H9 (cell line): ENCODE measurements at regions not wholly inside any gene's neighbourhood (a gene's known extent, or its start where the extent isn't known, plus 50 kb on each side); places are given as distances from the start of the nearest gene placed in this dataset.

ENCODE experiments used
- DNase-seq: peaks from one replicate; pipeline ENCODE4 v3.0.0-alpha.2; 2017
- H2AFZ ChIP-seq: one replicate; pipeline ENCODE4 v1.6.1; 2013; ENCODE audit warnings: mild to moderate bottlenecking, low read length, control low read depth, moderate library complexity
- H2AK5ac ChIP-seq: 2 replicates; pipeline ENCODE4 v1.6.1; 2013; ENCODE audit warnings: low read length, control low read depth, mixed read lengths; ENCODE audit not compliant: insufficient read length
- H2BK120ac ChIP-seq: one replicate; pipeline ENCODE4 v1.6.1; 2013; ENCODE audit warnings: low read depth, mild to moderate bottlenecking, low read length, control low read depth, inconsistent platforms; ENCODE audit not compliant: poor library complexity, severe bottlenecking
- H2BK12ac ChIP-seq: 2 replicates; pipeline ENCODE4 v1.6.1; 2013; ENCODE audit warnings: low read length, control low read depth, mixed read lengths, low read depth; ENCODE audit not compliant: insufficient read length
- H2BK15ac ChIP-seq: 2 replicates; pipeline ENCODE4 v1.6.1; 2013; ENCODE audit warnings: low read depth, low read length, control low read depth
- H2BK20ac ChIP-seq: one replicate; pipeline ENCODE4 v1.6.1; 2013; ENCODE audit warnings: low read depth, mild to moderate bottlenecking, low read length, control low read depth, inconsistent platforms; ENCODE audit not compliant: poor library complexity, severe bottlenecking
- H2BK5ac ChIP-seq: 2 replicates; pipeline ENCODE4 v1.6.1; 2013; ENCODE audit warnings: low read length, control low read depth, mixed read lengths; ENCODE audit not compliant: insufficient read length
- H3K14ac ChIP-seq: 2 replicates; pipeline ENCODE4 v1.6.1; 2013; ENCODE audit warnings: low read length, control low read depth; ENCODE audit not compliant: insufficient read depth
- H3K18ac ChIP-seq: 2 replicates; pipeline ENCODE4 v1.6.1; 2013; ENCODE audit warnings: low read depth, mild to moderate bottlenecking, mixed read lengths, low read length, control low read depth; ENCODE audit not compliant: insufficient read length
- H3K23ac ChIP-seq: 2 replicates; pipeline ENCODE4 v1.6.1; 2013; ENCODE audit warnings: low read length, control low read depth, mixed read lengths, low read depth; ENCODE audit not compliant: insufficient read length
- H3K23me2 ChIP-seq: 2 replicates; pipeline ENCODE4 v1.6.1; 2013; ENCODE audit warnings: low read depth, mild to moderate bottlenecking, mixed read lengths, low read length, control low read depth; ENCODE audit not compliant: insufficient read length, poor library complexity, severe bottlenecking
- H3K27ac ChIP-seq: 2 replicates; pipeline ENCODE4 v1.5.1; 2013; ENCODE audit warnings: low read length, control low read depth, mixed read lengths, low read depth; ENCODE audit not compliant: insufficient read length
- H3K27me3 ChIP-seq: 2 replicates; pipeline ENCODE4 v1.6.1; 2013; ENCODE audit warnings: low read length, control low read depth, inconsistent platforms; ENCODE audit not compliant: insufficient read depth
- H3K4ac ChIP-seq: 2 replicates; pipeline ENCODE4 v1.6.1; 2013; ENCODE audit warnings: low read depth, mild to moderate bottlenecking, control low read depth, inconsistent platforms, low read length, moderate library complexity
- H3K4me1 ChIP-seq: 2 replicates; pipeline ENCODE4 v1.6.1; 2013; ENCODE audit warnings: low read length, control low read depth, inconsistent platforms; ENCODE audit not compliant: insufficient read depth
- H3K4me2 ChIP-seq: 2 replicates; pipeline ENCODE4 v1.6.1; 2013; ENCODE audit warnings: low read length, control low read depth, mixed read lengths; ENCODE audit not compliant: insufficient read length, insufficient read depth
- H3K56ac ChIP-seq: 2 replicates; pipeline ENCODE4 v1.6.1; 2013; ENCODE audit warnings: low read depth, mild to moderate bottlenecking, mixed read lengths, low read length, control low read depth; ENCODE audit not compliant: insufficient read length
- H3K79me1 ChIP-seq: 2 replicates; pipeline ENCODE4 v1.6.1; 2013; ENCODE audit warnings: low read depth, mild to moderate bottlenecking, moderate library complexity, low read length, control low read depth, inconsistent platforms; ENCODE audit not compliant: insufficient read depth, poor library complexity, severe bottlenecking
- H3K79me2 ChIP-seq: 2 replicates; pipeline ENCODE4 v1.6.1; 2013; ENCODE audit warnings: low read length, control low read depth, inconsistent platforms; ENCODE audit not compliant: insufficient read depth
- H3K9ac ChIP-seq: 2 replicates; pipeline ENCODE4 v1.6.1; 2013; ENCODE audit warnings: low read length, control low read depth, mixed read lengths; ENCODE audit not compliant: insufficient read length; ENCODE audit errors: extremely low read depth
- H3K9me3 ChIP-seq: one replicate; pipeline ENCODE4 v1.6.1; 2013; ENCODE audit warnings: low read depth, low read length, inconsistent platforms; ENCODE audit not compliant: control insufficient read depth
- H3T11ph ChIP-seq: one replicate; pipeline ENCODE4 v1.6.1; 2013; ENCODE audit warnings: mild to moderate bottlenecking, low read length, control low read depth, inconsistent platforms
- H4K20me1 ChIP-seq: one replicate; pipeline ENCODE4 v1.6.1; 2013; ENCODE audit not compliant: control insufficient read depth, insufficient read length, insufficient read depth
- H4K5ac ChIP-seq: 2 replicates; pipeline ENCODE4 v1.6.1; 2013; ENCODE audit warnings: low read depth, mild to moderate bottlenecking, mixed read lengths, low read length, control low read depth; ENCODE audit not compliant: insufficient read length
- H4K8ac ChIP-seq: replicated peaks from 2 replicates; pipeline ENCODE4 v1.6.1; 2013; ENCODE audit warnings: low read length, control low read depth, mixed read lengths, low read depth; ENCODE audit not compliant: insufficient read length
- H4K91ac ChIP-seq: 2 replicates; pipeline ENCODE4 v1.6.1; 2013; ENCODE audit warnings: low read depth, mild to moderate bottlenecking, moderate library complexity, mixed read lengths, low read length, control low read depth; ENCODE audit not compliant: insufficient read length
- H3K27ac Mint-ChIP-seq, 3 experiments: 2 replicates in 2 of 3; 3 replicates in 1 of 3; pipeline ENCODE4 v1.8.0; 2020 to 2021; ENCODE audit warnings: mixed read lengths in 3 of 3, mild to moderate bottlenecking in 1 of 3, moderate library complexity in 1 of 3
- H3K27me3 Mint-ChIP-seq: 2 replicates; pipeline ENCODE4 v1.8.0; 2021; ENCODE audit warnings: low read depth, mild to moderate bottlenecking, moderate library complexity, mixed read lengths
- H3K36me3 Mint-ChIP-seq, 3 experiments: 2 replicates in 2 of 3; 3 replicates in 1 of 3; pipeline ENCODE4 v1.8.0; 2020 to 2021; ENCODE audit warnings: low read depth in 3 of 3, mixed read lengths in 3 of 3; ENCODE audit not compliant: insufficient read depth in 1 of 3
- H3K4me1 Mint-ChIP-seq, 2 experiments: 2 replicates each; pipeline ENCODE4 v1.8.0; 2020; ENCODE audit warnings: mixed read lengths in 2 of 2
- H3K4me3 Mint-ChIP-seq, 2 experiments: 2 replicates in 1 of 2; 3 replicates in 1 of 2; pipeline ENCODE4 v1.8.0; 2020 to 2021; ENCODE audit warnings: mild to moderate bottlenecking in 2 of 2, mixed read lengths in 2 of 2, moderate library complexity in 1 of 2
- H3K9me3 Mint-ChIP-seq, 2 experiments: 2 replicates in 1 of 2; 3 replicates in 1 of 2; pipeline ENCODE4 v1.8.0; 2020; ENCODE audit warnings: mild to moderate bottlenecking in 2 of 2, mixed read lengths in 2 of 2, moderate library complexity in 1 of 2
- WGBS: extraction: QIAGEN DNeasy Blood & Tissue Kit; methylation state at CpG from one replicate; pipeline ENCODE4 v1.1.7; 2013; ENCODE audit warnings: missing lambda C conversion rate, low lambda C conversion rate, mixed read lengths; ENCODE audit not compliant: insufficient read length; ENCODE audit errors: extremely low coverage; 5-methylcytosine and 5-hydroxymethylcytosine counted together
- TF ChIP-seq, protein P1 (sequence below): fragments of 200-600 bp; sonication (generic); conservative IDR thresholded peaks from 3 replicates; pipeline ENCODE4 v1.8.0; 2021; ENCODE audit warnings: antibody characterized with exemption, mild to moderate bottlenecking

DNA sequence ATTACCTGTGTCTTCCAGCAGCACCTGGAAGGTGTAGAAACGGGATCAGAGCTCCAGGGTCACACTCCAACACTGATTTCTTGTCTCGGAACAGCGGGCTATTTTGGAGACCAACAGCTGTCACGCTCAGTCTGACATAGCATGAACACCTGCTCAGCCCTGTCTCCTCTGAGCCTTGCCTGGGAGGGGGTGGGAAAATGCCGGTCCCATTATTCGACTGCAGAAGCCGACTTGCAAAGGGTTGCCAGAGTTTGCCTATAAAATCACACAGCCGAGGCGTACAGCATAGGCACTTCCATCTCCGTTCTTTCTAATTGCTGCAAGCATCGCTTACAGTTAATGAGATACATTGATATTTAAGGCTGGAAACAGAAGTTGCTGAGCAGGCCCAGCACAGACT, 300.8 kb upstream of the MSX2 start:
- H2BK15ac ChIP-seq = no peak overlapping the region
- H4K20me1 ChIP-seq = no peaks in the 10 kb centered on the region
- H3K27me3 Mint-ChIP-seq = peaks cover 28% of the 10 kb centered on the region
- TF ChIP-seq, protein P1, sequence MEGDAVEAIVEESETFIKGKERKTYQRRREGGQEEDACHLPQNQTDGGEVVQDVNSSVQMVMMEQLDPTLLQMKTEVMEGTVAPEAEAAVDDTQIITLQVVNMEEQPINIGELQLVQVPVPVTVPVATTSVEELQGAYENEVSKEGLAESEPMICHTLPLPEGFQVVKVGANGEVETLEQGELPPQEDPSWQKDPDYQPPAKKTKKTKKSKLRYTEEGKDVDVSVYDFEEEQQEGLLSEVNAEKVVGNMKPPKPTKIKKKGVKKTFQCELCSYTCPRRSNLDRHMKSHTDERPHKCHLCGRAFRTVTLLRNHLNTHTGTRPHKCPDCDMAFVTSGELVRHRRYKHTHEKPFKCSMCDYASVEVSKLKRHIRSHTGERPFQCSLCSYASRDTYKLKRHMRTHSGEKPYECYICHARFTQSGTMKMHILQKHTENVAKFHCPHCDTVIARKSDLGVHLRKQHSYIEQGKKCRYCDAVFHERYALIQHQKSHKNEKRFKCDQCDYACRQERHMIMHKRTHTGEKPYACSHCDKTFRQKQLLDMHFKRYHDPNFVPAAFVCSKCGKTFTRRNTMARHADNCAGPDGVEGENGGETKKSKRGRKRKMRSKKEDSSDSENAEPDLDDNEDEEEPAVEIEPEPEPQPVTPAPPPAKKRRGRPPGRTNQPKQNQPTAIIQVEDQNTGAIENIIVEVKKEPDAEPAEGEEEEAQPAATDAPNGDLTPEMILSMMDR = no peak
- H4K8ac ChIP-seq = no peak overlapping the region
- H3K36me3 Mint-ChIP-seq = no peaks in the 10 kb centered on the region
- H2AFZ ChIP-seq = no peak overlapping the region
- H3K4ac ChIP-seq = no peak overlapping the region
- no peak overlapping the region for H4K5ac ChIP-seq
- H2BK120ac ChIP-seq = no peak overlapping the region
- no peak for DNase-seq
- no peaks in the 10 kb centered on the region for H3K79me2 ChIP-seq
- no peak overlapping the region for H3K27ac ChIP-seq
- no peak overlapping the region for H2BK20ac ChIP-seq
- H3K23ac ChIP-seq = no peak overlapping the region
- no peak overlapping the region for H2AK5ac ChIP-seq
- H3K4me3 Mint-ChIP-seq = no peak overlapping the region
- no peaks in the 10 kb centered on the region for H3K27me3 ChIP-seq
- no peak overlapping the region for H2BK5ac ChIP-seq
- H3K56ac ChIP-seq = no peak overlapping the region
- no peak overlapping the region for H2BK12ac ChIP-seq
- peak overlapping the region in 1 of 3 experiments; percentile 65; a peak in 1 of 7 replicates for H3K27ac Mint-ChIP-seq
- no peak overlapping the region for H3K4me2 ChIP-seq
- no peak overlapping the region for H3K18ac ChIP-seq
- H3K14ac ChIP-seq = no peak overlapping the region
- H3T11ph ChIP-seq = no peak overlapping the region
- H3K4me1 Mint-ChIP-seq = peaks cover 10 to 13% of the 10 kb centered on the region in 2 experiments
- H3K4me1 ChIP-seq = no peaks in the 10 kb centered on the region
- no peaks in the 10 kb centered on the region for H3K9me3 ChIP-seq
- WGBS = no CpG with 5 or more reads among the region's 11 CpGs
- no peak overlapping the region for H3K9ac ChIP-seq
- no peak overlapping the region for H4K91ac ChIP-seq
- no peaks in the 10 kb centered on the region for H3K79me1 ChIP-seq
- no peaks in the 10 kb centered on the region; a peak in 2 of 5 replicates for H3K9me3 Mint-ChIP-seq
- H3K23me2 ChIP-seq = peaks cover 6% of the 10 kb centered on the region
